RPMI8226 (cell line): ENCODE measurements at regions not wholly inside any gene's neighbourhood (a gene's known extent, or its start where the extent isn't known, plus 50 kb on each side); places are given as distances from the start of the nearest gene placed in this dataset.
A peak's percentile ranks its signal among the peaks of the same experiment; 100 is the strongest.
"Not testable (repeated sequence)": the region's sequence is repeated elsewhere in the genome, so short reads cannot be mapped to it uniquely, and the experiment has no call there.

Source experiments
- DNase-seq: peaks from one replicate; pipeline ENCODE4 v3.0.0-alpha.2; 2015

- no peak for DNase-seq
Measured at GRCh38 chr7:81427461-81427860, 342.4 kb downstream of the HGF start.

GRCh38 chr7:81420526-81421226, 349.2 kb downstream of the HGF start:
- no peak for DNase-seq

- no peak for DNase-seq
Measured at GRCh38 chr7:81419731-81420130, 350.1 kb downstream of the HGF start.

- DNase-seq, result no peak
Measured at GRCh38 chr7:81416659-81417058, 353.2 kb downstream of the HGF start.

GRCh38 chr7:81415181-81415580, 354.7 kb downstream of the HGF start:
- no peak for DNase-seq

GRCh38 chr7:81414411-81414810, 355.4 kb downstream of the HGF start:
- no peak for DNase-seq

- peak; percentile 77 for DNase-seq
Measured at GRCh38 chr7:81410471-81411117, 359.3 kb downstream of the HGF start.

- DNase-seq, result no peak
Measured at GRCh38 chr7:81408728-81409127, 361.1 kb downstream of the HGF start.

- no peak for DNase-seq
Measured at GRCh38 chr7:81407094-81407493, 362.8 kb downstream of the HGF start.

GRCh38 chr7:81404669-81405068, 365.2 kb downstream of the HGF start:
- DNase-seq, result no peak

GRCh38 chr7:81402227-81402626, 367.6 kb downstream of the HGF start:
- DNase-seq, result peak; percentile 22

GRCh38 chr7:81399471-81399870, 370.4 kb downstream of the HGF start:
- peak; percentile 11 for DNase-seq

GRCh38 chr7:81394029-81394428, 375.8 kb downstream of the HGF start:
- DNase-seq, result no peak

- no peak for DNase-seq
Measured at GRCh38 chr7:81393018-81393417, 376.8 kb downstream of the HGF start.

GRCh38 chr7:81385370-81385769, 384.5 kb downstream of the HGF start:
- no peak for DNase-seq

GRCh38 chr7:81383846-81384245, 386.0 kb downstream of the HGF start:
- no peak for DNase-seq

- not testable (repeated sequence) for DNase-seq
Measured at GRCh38 chr7:81374641-81375040, 395.2 kb downstream of the HGF start.

- no peak for DNase-seq
Measured at GRCh38 chr7:81370822-81371221, 399.0 kb downstream of the HGF start.

GRCh38 chr7:81367326-81367931, 402.4 kb downstream of the HGF start:
- no peak for DNase-seq

GRCh38 chr7:81366546-81366945, 403.3 kb downstream of the HGF start:
- no peak for DNase-seq

- DNase-seq, result peak; percentile 58
Measured at GRCh38 chr7:81361769-81362312, 408.0 kb downstream of the HGF start.

- DNase-seq, result no peak
Measured at GRCh38 chr7:81355911-81356310, 413.9 kb downstream of the HGF start.

GRCh38 chr7:81349044-81349443, 420.8 kb downstream of the HGF start:
- DNase-seq, result no peak

GRCh38 chr7:81339946-81340345, 421.1 kb upstream of the SEMA3C start:
- DNase-seq, result no peak
